Left cardiac atrium (tissue), 4 donors: ENCODE measurements at regions not wholly inside any gene's neighbourhood (a gene's known extent, or its start where the extent isn't known, plus 50 kb on each side); places are given as distances from the start of the nearest gene placed in this dataset.
"Not testable (repeated sequence)": the region's sequence is repeated elsewhere in the genome, so short reads cannot be mapped to it uniquely, and the experiment has no call there.

Source experiments
- ATAC-seq, 2 donors: fragments of 200-7000 bp; cut with Tn5 transposase; one replicate each; pipeline ENCODE4 v1.9.1; 2020; ENCODE audit warnings: mild to moderate bottlenecking in 2 of 2, moderate library complexity in 2 of 2
- DNase-seq: peaks from one replicate; pipeline ENCODE4 v3.0.0-alpha.2; 2020
- intact Hi-C, 2 donors: fragments of 100-400 bp; cut with DNase I; formaldehyde crosslinking; loops; one replicate each; pipeline versions ENCODE4 v1.14.1 to v1.15.1; 2022 to 2023
- donor health status: DM: no; HTN: yes; CAD: no.
- donor health status: DM: no; HTN: yes; CAD: no; lungs with severe emphysema.
- donor health status: DM: yes; HTN: yes; CAD: no.
- donor health status: Dilated cardiomyopathy.

- ATAC-seq = no peak
- DNase-seq = no peak
- intact Hi-C loops = no loop called here
Measured at GRCh38 chr4:151860561-151861093, 99.8 kb upstream of the GATB start.

- ATAC-seq = no peak
- intact Hi-C loops = no loop called here
- no peak for DNase-seq
Measured at GRCh38 chr4:151859641-151860040, 98.8 kb upstream of the GATB start.

DNA sequence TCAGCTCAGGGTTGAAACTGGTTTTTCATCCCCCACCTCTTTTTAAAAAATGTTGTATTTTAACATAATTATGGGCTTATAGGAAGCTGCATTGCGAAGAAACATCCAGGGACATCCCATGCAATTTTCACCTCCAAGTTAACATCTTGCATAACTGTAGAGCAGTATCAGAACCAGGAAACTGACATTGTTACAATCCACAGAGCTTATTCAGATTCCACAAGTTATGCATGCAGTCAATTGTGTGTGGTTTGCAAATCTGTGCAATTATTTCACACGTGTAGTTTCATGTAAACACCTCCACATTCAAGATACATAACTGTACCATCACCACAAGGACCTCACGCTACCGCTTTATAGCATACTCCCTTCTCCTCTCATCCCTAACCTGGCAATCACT, 97.5 kb upstream of the GATB start:
- intact Hi-C loops = no loop called here
- no peak for DNase-seq
- no peak for ATAC-seq

GRCh38 chr4:151857368-151857767, 96.6 kb upstream of the GATB start:
- intact Hi-C loops = no loop called here
- peak in 1 of 2 donors; percentile 36 for ATAC-seq

DNA sequence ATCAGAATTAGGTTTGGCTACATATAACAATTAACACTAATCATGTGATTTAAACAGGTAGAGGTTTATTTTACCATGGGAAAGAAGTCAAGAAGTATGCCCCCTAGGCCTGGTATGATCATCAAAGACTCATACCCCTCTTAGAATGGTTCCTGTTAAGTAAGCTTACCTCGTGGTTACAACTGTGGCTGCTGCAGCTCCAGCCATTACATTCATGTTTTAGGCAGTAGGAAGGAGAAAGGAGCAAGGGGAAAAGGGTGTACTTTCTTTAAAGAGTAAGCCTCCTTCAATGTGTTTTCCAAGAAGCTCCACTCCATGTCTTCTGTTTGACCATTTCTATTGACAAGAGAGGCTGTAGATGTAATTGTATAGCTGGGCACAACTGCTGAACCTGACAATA, 94.9 kb upstream of the GATB start:
- intact Hi-C loops = no loop called here
- DNase-seq = no peak
- ATAC-seq = no peak

More at GRCh38 chr4:151857368-151857767, 96.6 kb upstream of the GATB start:
- DNase-seq = no peak

GRCh38 chr4:151854731-151855130, 93.9 kb upstream of the GATB start:
- ATAC-seq (no peak), DNase-seq (no peak)
- intact Hi-C loops = no loop called here

DNA sequence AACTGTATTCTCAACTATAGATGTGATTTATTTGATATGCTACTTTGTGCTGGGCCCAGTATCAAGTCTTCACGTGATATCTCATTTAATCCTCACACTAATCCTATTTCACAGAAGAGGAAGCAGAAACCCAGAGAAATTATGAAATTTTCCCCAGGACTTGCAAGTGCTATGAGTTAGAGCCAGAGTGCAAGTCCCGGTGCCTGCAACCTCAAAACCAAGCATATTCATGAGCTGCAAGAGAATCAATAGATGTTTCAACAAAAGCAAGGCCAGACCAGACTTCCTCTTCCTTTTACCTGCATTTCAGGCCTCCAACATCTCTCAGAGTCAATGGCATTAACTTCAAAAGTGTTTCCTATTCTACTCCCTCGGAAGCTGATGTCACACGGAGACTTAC, 92.2 kb upstream of the GATB start:
- DNase-seq = no peak
- ATAC-seq = no peak
- intact Hi-C loops = no loop called here

DNA sequence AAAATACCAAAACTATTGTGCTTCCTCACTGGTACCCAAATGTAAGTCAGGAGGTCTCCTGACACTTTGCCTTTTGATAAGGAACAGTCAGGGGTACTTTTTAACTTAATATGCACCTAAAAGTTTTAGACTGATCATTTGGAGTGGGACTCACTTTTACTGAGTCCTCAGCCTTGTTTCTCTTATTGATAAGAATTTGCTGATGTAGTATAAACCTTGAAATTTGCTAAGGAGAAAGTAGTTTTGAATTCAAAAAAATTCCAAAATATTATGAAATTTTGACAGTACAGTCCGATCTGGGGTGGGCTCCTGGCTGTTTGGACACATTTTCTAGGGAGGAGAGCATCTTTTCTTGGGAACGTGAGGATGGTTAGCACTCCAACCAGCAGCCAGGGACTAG, 91.4 kb upstream of the GATB start:
- ATAC-seq (no peak), DNase-seq (no peak)
- intact Hi-C loops = no loop called here

- intact Hi-C loops = no loop called here
- no peak for ATAC-seq
- DNase-seq = no peak
Measured at GRCh38 chr4:151851354-151851753, 90.5 kb upstream of the GATB start.

GRCh38 chr4:151850791-151851213, 90.0 kb upstream of the GATB start:
- ATAC-seq = peak in 1 of 2 donors; percentile 32
- DNase-seq = no peak
- intact Hi-C loops = no loop called here

DNA sequence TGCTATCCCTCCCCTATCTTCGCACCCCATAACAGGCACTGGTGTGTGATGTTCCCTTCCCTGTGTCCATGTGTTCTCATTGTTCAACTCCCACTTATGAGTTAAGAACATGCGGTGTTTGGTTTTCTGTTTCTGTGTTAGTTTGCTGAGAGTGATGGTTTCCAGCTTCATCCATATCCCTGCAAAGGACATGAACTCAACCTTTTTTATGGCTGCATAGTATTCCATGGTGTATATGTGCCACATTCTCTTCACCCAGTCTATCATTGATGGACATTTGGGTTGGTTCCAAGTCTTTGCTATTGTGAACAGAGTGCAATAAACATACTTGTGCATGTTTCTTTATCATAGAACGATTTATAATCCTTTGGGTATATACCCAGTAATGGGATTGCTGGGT, 84.7 kb upstream of the GATB start:
- DNase-seq, ATAC-seq, intact Hi-C loops: not testable (repeated sequence)

DNA sequence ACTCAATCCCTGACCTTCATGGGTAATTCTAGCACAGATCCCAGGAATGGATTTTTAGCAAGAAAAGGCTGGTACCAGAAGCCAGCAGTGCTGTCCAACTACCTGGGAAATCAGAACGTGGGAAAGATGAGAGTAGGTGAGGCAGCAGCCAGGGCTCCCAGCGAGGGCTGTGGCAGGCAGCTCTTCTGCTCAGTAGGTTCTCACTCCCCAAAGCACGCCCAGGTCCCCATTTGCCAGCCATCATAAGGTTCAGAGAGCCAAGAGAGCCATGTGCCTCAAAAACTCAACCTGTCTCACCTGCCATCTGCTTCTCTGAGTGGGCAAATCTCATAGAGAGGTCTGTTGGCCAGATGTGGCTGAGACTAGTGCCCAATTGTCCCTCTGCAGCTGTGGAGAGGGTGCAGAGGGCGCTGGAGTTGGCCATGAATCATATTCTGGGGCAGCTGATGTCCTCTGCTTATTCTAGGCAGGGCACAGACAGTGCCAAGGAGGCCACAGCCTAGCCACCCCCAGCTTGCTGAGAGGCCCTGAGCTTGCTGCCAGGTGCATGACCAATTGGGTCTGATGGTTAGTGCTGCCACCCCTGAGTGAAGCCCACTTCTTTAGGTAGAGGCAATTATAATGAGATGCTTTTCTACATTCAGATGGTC, 81.7 kb upstream of the GATB start:
- DNase-seq = no peak
- ATAC-seq = peak in 1 of 2 donors; percentile 53
- intact Hi-C loops = no loop called here

DNA sequence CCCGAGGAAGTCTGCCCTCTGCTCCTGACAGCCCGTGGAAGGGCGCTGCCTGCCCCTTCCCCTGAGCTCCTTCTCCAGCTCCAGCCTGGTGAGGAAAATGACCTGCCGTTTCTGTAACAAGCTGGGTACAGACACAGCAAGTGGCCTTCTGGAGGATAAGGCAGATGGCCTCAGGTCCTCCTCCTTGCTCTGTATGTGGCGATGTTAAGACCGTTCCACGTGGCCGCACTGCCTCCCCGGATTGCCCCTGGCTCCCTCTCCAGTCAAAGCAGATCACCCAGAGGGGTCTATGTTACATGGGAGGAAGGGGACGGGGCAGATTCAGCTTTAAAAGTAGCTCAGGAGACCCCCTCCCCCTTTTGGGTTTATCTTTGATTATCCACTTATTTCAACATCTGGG, 80.3 kb upstream of the GATB start:
- intact Hi-C loops = no loop called here
- DNase-seq = no peak
- no peak for ATAC-seq

DNA sequence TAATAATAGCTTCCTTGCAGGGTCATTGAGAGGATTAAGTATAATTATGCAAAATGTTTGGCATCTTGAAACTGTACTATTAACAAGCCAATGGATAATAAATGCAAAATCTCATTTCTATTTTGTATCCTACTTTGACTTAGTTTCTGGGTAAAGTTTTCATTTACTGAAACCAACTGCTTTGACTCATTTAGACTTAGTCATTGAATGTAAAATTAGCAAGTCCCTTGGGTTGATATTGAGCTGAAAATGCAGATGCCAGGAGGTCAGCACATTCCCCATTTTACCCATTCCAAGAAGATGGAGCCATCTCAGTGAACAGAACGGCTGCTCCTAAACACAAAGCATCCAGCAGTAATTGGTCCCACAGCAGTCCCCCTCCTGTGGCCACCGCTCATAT, 74.7 kb upstream of the GATB start:
- ATAC-seq (no peak), DNase-seq (no peak)
- intact Hi-C loops = no loop called here

DNA sequence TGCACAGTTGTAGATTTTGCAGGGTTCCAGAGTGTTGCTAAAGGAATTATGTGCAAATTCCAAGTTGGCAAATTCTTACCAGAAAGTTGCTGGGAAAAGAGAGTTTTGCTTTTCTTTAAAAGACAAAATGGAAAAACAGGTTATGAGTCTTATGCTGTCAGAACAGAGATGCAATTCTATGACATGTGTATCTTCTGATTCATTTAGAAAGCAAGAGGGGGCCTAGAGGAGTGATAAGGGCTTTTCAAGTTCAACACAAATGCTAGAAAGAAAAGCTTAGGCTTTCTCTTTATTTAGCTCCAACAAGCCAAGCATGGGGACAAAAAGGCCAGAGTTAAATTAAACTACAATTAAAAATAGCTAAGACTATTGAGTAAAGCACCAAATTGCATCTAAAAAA, 72.4 kb upstream of the GATB start:
- ATAC-seq (no peak), DNase-seq (no peak)
- intact Hi-C loops = no loop called here

DNA sequence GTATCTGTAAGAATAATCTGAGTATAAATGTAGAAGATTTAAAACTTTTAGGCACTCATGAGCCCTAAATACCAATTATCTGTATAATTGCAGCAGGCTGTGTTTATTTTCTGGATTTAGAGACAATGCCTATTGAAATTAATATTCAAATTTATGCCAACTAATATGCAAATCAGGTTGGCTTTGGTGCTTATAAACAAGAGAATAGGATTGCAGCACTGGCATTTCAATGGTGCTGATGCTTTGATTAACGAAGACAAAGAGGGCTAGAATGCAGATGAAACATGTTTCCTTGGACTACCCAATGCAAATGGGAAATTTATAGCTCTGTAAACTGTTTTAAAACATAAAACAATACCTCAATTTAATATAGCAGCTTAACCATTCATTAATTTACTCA, 70.7 kb upstream of the GATB start:
- intact Hi-C loops = no loop called here
- ATAC-seq (no peak), DNase-seq (no peak)

DNA sequence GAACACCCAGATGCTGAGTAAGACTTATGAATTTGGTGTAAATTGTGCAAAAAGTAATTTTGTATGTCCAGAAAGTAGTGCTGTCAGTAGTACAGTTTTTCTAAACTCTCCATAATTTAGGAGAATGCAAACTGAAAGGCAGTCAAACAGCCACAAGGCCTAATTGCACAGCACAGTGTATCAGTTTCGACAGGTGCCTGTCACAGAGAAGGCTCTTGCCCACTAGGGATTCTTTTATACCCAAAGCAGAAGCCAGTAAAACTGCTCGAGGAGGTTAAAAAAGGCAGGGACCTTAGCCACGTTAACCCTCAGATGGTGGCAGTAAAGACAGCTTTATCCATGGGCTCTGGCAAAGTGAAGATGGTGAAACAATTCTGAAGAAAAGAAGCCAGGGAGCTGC, 69.4 kb upstream of the GATB start:
- intact Hi-C loops = no loop called here
- DNase-seq = no peak
- ATAC-seq = no peak

DNA sequence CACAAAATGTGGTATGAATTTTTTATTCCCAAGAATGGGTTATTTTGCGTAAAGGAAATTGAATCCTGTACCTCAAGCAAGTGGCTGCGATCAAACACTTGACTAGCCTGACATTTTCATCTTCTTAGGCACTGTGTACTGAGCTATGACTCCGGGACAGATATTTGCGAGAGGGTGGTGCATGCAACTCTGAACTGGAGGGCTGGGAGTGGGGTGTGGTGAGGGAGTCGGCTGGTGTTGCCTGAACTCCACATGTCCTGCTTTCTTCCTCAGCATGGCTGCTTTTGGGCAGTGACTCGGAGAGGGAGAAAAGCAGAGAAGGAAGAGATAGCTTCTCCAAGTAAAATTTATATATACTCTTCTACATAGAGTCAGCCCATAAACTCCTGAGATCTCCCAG, 68.5 kb upstream of the GATB start:
- intact Hi-C loops = no loop called here
- DNase-seq (no peak), ATAC-seq (no peak)

DNA sequence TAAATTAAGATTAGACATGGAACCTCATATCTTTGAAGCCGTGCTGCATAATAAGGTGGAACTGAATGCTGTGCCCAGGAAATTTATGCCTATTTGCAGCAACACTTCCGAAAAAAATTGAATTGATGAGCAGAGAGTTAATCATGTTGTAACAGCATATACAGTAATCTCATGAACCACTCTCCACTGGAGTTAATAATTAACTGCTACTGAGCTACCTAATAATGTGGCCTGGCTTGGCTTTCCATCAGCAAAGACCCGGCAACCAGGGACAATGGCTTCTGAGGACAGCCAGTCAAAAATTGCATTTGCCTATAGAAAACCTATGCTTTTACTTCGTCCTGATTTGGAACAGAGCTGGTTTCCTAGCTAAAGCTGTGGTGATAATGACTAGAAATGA, 63.8 kb upstream of the GATB start:
- DNase-seq (no peak), ATAC-seq (no peak)
- intact Hi-C loops = no loop called here

DNA sequence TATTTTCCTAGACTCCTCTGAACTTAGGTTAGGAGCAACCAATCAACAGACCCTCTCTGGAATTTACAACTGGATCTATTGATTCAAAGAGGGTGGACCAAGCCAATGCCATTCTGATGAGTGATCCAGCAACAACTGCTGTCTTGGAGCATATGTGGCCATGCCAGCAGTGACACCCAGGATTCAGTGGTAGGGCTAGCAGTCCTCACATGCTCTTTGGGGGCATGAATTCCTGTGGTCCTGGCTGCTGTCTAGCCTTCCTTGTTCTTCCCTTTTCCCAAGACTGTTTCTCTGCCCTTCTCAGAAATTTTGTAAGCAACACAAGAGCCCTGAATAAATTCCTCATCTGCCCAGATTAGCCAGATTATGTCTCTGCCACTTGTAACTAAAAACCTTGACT, 61.5 kb upstream of the GATB start:
- ATAC-seq (no peak), DNase-seq (no peak)
- intact Hi-C loops = no loop called here

GRCh38 chr4:151820004-151820403, 59.2 kb upstream of the GATB start:
- ATAC-seq = no peak
- intact Hi-C loops = no loop called here
- DNase-seq = no peak

- no peak for ATAC-seq
- DNase-seq = no peak
- intact Hi-C loops = no loop called here
Measured at GRCh38 chr4:151811403-151811802, 50.6 kb upstream of the GATB start.
